ENCODE measurements at regions not wholly inside any gene's neighbourhood (a gene's known extent, or its start where the extent isn't known, plus 50 kb on each side); places are given as distances from the start of the nearest gene placed in this dataset.
A peak's percentile ranks its signal among the peaks of the same experiment; 100 is the strongest.

DNA sequence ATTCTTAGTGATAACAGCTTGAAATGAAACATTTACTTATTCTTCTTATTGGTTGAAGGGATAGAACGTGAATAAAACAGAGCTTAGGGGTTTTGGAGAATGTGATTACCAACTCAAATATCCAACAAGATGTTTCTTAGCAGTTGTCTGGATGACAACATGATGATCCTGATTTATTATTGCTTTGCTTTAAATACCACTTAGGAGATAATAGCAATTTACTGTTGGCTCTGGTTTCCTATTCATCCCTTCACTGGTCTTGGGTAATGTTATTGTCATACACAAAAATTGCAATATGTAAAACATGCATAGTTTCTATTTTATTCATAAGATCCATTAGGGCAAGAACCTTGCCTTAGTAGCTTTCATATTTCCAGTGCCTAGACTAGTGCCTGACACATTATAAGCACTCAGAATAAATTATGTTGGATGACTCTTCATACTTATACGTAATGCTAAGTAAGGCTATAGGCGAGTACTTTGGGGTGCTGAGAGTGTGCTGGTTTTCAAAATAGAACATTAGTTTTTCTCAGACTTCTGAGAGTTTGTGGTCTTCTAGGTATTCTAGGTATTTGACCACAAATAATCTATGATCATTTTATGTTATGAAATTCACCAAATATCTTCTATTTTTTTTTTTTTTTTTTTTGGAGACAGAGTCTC lies 58.6 kb upstream of the PGRMC2 start:
- no peak for TF ChIP-seq CTCF (IDR thresholded peaks at IDR 0.05; ENCODE audit: low read depth, low read length)
- Histone ChIP-seq H3K27ac (no peak overlapping the region), H3K27me3 (no peaks in the 10 kb centered on the region), H3K36me3 (no peaks in the 10 kb centered on the region), H3K4me3 (no peak overlapping the region), H3K4me1 (ENCODE audit: low read depth) (peaks cover 5% of the 10 kb centered on the region), H3K9me3 (ENCODE audit: low read depth) (no peaks in the 10 kb centered on the region)
- no peak for DNase-seq (ENCODE audit: low read depth in 1 of 2, low spot score in 1 of 2)

DNA sequence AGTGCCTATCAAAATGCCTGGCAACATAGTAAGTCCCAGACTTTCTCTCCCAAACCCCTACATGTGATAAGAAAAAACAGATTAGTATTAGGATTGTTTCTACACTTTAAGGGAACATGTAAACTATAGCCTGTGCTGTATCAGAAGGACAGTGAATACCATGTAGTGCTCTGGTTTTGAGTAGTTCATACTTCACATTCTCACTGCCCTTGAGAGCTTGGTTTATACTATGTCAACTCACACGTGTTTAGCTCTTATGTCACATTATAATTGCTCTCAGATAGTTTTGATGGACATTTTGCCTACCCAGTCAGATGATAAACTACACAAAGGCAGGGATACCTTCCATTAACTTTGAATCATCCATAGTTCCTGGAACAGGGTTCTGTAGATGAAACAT lies 58.0 kb upstream of the PGRMC2 start:
- no peak for DNase-seq (ENCODE audit: low read depth in 1 of 2, low spot score in 1 of 2)
- Histone ChIP-seq H3K36me3 (no peaks in the 10 kb centered on the region), H3K4me1 (ENCODE audit: low read depth) (peaks cover 5% of the 10 kb centered on the region), H3K27me3 (no peaks in the 10 kb centered on the region), H3K27ac (no peak overlapping the region), H3K4me3 (no peak overlapping the region), H3K9me3 (ENCODE audit: low read depth) (no peaks in the 10 kb centered on the region)
- no peak for TF ChIP-seq CTCF (IDR thresholded peaks at IDR 0.05; ENCODE audit: low read depth, low read length)

DNA sequence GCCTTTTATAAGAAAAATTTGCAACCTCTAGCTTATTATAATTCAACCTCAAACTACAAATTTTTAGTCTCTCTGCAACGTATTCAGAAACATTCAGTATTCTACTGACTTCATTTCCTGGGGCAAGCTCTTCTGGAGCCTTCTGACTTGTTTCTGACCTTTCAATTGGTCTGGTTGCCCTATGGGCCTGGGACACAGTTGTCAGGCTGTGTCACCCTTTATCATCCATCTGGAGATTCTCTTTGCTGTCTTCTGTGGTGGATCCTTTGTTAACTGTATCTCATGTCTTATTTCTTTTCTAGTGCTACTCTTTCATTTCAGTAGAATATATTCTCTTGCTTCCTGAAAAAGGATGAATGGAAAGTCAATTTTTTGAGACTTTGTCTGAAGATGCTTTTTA lies 55.1 kb upstream of the PGRMC2 start:
- Histone ChIP-seq H3K4me3 (no peak overlapping the region), H3K9me3 (ENCODE audit: low read depth) (no peaks in the 10 kb centered on the region), H3K4me1 (ENCODE audit: low read depth) (no peaks in the 10 kb centered on the region), H3K27me3 (no peaks in the 10 kb centered on the region), H3K36me3 (no peaks in the 10 kb centered on the region), H3K27ac (no peak overlapping the region)
- TF ChIP-seq CTCF (IDR thresholded peaks at IDR 0.05; ENCODE audit: low read depth, low read length): no peak
- no peak for DNase-seq (ENCODE audit: low read depth in 1 of 2, low spot score in 1 of 2)

DNA sequence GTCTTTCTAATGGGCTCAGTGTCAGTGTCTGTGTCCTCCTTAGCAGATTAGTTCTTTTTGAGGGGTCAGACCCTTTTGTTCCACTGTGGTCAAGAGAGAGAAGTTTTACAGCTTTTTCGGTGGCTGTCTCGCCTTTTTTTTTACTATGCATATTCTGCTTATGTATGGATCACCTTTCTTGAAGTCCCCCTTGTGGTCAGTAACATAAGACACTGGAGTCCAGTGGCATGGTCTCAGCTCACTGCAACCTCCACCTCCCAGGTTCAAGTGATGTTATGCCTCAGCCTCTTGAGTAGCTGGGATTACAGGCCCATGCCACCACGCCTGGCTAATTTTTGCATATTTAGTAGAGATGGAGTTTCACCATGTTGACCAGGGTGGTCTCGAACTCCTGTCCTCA lies 54.0 kb upstream of the PGRMC2 start:
- Histone ChIP-seq H3K27ac (no peak overlapping the region), H3K9me3 (ENCODE audit: low read depth) (no peaks in the 10 kb centered on the region), H3K36me3 (no peaks in the 10 kb centered on the region), H3K27me3 (no peaks in the 10 kb centered on the region), H3K4me3 (no peak overlapping the region), H3K4me1 (ENCODE audit: low read depth) (no peaks in the 10 kb centered on the region)
- no peak for TF ChIP-seq CTCF (IDR thresholded peaks at IDR 0.05; ENCODE audit: low read depth, low read length)
- no peak for DNase-seq (ENCODE audit: low read depth in 1 of 2, low spot score in 1 of 2)

DNA sequence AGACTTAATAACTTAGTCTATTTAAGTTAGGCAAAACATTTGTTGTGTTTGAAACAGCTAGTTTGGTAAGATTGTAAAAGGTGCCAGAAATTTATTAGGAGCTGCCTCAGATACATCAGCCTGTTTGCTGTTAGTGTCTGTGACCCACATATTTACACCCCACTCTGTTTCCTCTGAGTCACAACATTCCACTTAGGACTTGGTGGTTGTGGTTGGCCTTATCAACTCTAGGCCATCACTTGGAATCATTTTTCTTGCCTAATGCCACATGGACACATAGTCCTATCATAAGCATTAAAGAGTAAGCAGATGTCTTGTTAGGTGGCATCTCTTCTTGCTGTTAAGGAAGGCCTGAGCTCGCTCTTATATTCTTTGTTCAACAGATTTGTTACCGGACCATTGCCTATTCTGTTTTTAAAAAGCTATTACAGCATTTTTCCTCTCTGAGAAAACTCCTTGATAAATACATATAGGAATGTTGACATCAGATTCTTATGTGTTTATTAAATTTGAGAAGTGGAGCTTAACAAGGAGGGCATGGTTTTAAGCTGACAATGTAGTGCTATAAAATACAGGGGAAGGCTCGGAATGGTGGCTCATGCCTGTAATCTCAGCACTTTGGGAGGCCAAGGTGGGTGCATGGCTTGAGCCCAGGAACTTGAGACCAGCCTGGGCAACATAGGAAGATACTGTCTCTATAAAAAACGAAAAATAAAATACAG lies 51.2 kb upstream of the PGRMC2 start:
- Histone ChIP-seq H3K4me3 (no peak overlapping the region), H3K27ac (no peak overlapping the region), H3K36me3 (no peaks in the 10 kb centered on the region), H3K4me1 (ENCODE audit: low read depth) (no peaks in the 10 kb centered on the region), H3K9me3 (ENCODE audit: low read depth) (no peaks in the 10 kb centered on the region), H3K27me3 (no peaks in the 10 kb centered on the region)
- DNase-seq (ENCODE audit: low read depth in 1 of 2, low spot score in 1 of 2): peak in 1 of 2 donors; percentile 92
- no peak for TF ChIP-seq CTCF (IDR thresholded peaks at IDR 0.05; ENCODE audit: low read depth, low read length)
